ENCODE measurements at regions not wholly inside any gene's neighbourhood (a gene's known extent, or its start where the extent isn't known, plus 50 kb on each side); places are given as distances from the start of the nearest gene placed in this dataset.

DNA sequence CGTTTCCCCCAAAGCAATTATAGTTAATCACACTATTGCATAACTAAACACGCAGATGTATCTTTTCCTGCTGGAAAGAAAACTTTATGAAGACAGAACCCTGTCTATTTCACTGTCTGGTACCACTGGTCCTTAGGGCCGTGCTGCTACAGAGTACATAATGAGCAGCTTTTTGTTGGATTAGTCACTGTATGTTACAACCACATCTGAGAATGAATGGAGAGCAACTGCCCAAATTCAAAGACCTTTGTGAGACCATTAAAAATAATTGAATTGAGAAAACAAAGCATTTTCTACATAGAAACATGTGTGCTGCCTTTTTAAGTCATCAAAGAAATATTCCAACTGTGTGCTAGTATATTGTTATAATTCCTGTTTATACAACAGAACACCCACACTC, 111.3 kb upstream of the SORCS1 start:
- no peak overlapping the region for H3K27ac ChIP-seq
- TF ChIP-seq CTCF (conservative IDR thresholded peaks at IDR 0.05): no peak

GRCh38 chr10:107269626-107270025, 105.1 kb upstream of the SORCS1 start:
- TF ChIP-seq CTCF (conservative IDR thresholded peaks at IDR 0.05): no peak
- no peak overlapping the region for H3K27ac ChIP-seq

- no peak overlapping the region for H3K27ac ChIP-seq
- TF ChIP-seq CTCF (conservative IDR thresholded peaks at IDR 0.05): no peak
Observed at GRCh38 chr10:107264742-107265141, 100.2 kb upstream of the SORCS1 start.

DNA sequence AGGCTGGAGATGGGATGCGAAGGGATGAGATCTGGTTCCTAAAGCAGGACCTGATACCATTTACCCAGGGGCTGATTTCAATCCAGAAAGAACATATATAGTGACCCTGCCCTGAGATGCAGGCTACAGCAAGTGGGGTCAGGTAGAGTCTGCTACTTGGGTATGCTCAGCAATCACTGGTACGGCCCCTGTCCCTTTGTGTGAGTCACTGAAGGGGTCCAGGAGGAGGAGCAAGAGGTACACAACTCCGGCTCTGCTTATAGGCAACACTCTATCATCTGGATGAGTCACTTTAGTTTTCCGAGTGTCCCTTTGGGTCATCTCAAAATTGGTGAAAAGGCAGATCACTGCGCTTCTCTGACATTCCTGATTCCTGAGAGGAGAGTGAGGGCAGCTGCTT, 79.6 kb upstream of the SORCS1 start:
- no peak for TF ChIP-seq CTCF (conservative IDR thresholded peaks at IDR 0.05)

DNA sequence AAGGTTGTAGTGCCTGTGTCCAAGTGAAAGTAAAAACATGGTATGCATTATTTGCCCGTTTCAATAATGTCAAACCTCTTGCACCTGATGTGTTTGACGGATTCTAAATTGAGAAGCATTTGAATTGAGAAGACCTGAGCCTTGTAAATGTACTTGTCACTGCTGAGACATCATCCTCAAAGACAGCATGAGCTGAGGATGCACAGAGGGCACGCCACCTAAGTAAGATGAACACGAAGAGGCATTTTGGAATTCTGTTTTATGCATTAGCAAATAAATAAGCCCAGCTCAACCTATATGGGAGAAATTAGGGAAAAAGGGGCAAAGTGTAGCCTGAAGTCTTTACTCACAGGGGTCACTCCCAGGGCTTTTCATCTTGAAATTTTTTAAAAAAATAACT, 73.8 kb upstream of the SORCS1 start:
- no peak overlapping the region for H3K27ac ChIP-seq
- no peak for TF ChIP-seq CTCF (conservative IDR thresholded peaks at IDR 0.05)

More for the DNA sequence above, 79.6 kb upstream of the SORCS1 start:
- no peak overlapping the region for H3K27ac ChIP-seq

- TF ChIP-seq CTCF (conservative IDR thresholded peaks at IDR 0.05): no peak
- no peak overlapping the region for H3K27ac ChIP-seq
Observed at GRCh38 chr10:107232013-107232412, 67.5 kb upstream of the SORCS1 start.

DNA sequence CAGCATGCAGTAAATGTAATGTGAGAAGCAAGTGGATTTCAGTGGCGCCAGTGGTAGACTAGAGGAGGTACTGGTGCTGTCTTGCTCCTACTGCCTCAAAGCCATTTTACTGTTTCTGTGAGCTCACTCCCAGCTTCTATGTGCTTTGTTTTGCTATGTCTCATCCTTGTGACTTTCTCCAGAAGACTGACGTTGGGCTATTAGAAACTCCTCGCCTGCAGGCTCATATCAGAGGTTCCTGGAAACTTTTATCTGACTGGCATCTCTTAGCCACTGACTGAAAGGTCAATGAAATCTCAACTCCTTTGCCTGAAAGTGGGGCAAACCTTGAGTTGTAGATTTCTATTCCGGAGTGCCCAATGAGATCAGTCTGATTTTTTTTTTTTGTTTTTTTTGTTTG, 66.4 kb upstream of the SORCS1 start:
- no peak overlapping the region for H3K27ac ChIP-seq
- TF ChIP-seq CTCF (conservative IDR thresholded peaks at IDR 0.05): no peak

- TF ChIP-seq CTCF (conservative IDR thresholded peaks at IDR 0.05): no peak
- H3K27ac ChIP-seq: no peak overlapping the region
Observed at GRCh38 chr10:107215681-107216080, 51.2 kb upstream of the SORCS1 start.

Measured in VCaP (cell line).